ENCODE measurements at regions not wholly inside any gene's neighbourhood (a gene's known extent, or its start where the extent isn't known, plus 50 kb on each side); places are given as distances from the start of the nearest gene placed in this dataset.

DNA sequence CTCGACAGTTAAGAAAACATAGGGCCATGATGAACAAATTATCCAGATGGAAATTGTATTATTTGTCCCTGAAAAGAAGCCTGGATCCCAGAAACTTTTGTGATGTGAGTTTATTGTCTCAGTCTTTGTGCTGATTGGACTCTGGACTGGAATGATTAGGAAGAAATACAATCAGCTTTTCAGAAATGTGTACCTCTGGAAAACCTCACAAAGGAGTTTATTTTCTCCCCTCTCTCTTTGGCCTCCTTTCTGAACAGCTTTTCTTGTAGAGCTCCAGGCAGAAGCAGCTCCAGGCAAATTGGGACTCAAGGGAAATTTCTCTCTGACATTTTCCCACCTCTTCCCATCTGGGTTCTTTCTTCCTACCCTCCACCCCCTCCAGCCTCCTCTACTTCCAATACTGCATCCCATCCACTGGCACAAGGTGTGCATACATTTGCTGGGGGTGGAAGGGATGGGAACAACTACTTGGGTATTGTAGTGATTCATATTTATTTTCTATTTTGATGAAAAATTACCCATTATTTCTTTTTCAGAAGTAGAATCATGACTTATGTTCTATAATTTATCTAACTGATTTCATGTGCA, 119.7 kb downstream of the CD47 start:
- DNase-seq (ENCODE audit: low read depth) = no peak
- in situ Hi-C loops (cut with HindIII; ENCODE audit: low sequenced_read_pairs) = no loop called here
- H3K4me3 ChIP-seq (ENCODE audit: low read depth, low read length) = no peak overlapping the region
- TF ChIP-seq CTCF (IDR thresholded peaks at IDR 0.05; ENCODE audit: low read depth, low read length, missing control alignments) = no peak

DNA sequence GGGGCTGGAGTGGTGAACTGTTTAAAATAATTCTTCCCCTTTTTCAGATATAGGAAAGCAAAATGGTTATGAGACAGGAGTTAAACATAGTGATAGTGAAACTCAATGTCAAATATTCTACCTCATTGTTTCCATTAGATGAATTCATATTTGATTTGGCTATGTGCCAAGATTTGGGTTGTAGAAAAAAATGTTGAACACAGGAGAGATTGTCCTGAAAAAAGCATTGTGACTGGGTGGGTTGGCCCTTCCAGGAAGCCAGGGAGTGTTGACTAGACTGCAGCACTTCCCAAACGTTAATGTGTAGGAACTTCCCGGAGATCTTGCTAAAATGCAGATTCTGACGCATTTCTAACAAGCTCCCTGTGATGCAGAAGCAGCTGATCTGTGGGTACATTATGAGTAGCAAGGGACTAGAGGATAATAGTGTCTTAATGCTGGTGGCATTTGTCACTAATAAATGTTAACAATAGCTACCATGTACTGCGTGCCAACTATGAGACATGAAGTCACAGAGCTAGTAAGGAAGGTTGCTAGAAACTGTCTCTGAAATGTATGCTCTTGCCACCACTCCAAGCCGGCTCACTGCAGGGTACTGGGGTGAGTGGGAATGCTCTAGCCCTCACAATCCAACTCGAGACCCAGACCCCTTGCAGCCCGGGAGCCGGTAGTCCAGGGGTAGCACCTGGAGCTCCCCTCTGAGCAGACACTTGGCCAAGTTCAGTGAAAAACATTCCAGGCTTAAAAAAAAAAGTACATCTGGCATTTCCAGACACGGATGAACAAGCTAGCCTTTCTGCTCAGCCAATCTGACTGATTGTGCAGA, 120.6 kb downstream of the CD47 start:
- in situ Hi-C loops (cut with HindIII; ENCODE audit: low sequenced_read_pairs) = no loop called here
- TF ChIP-seq CTCF (IDR thresholded peaks at IDR 0.05; ENCODE audit: low read depth, low read length, missing control alignments) = no peak
- no peak for DNase-seq (ENCODE audit: low read depth)

GRCh38 chr3:107969525-107969924, 121.3 kb downstream of the CD47 start:
- no peak for TF ChIP-seq CTCF (IDR thresholded peaks at IDR 0.05; ENCODE audit: low read depth, low read length, missing control alignments)
- DNase-seq (ENCODE audit: low read depth) = no peak
- in situ Hi-C loops (cut with HindIII; ENCODE audit: low sequenced_read_pairs) = no loop called here

More for the DNA sequence above, 120.6 kb downstream of the CD47 start:
- H3K4me3 ChIP-seq (ENCODE audit: low read depth, low read length) = no peak overlapping the region

DNA sequence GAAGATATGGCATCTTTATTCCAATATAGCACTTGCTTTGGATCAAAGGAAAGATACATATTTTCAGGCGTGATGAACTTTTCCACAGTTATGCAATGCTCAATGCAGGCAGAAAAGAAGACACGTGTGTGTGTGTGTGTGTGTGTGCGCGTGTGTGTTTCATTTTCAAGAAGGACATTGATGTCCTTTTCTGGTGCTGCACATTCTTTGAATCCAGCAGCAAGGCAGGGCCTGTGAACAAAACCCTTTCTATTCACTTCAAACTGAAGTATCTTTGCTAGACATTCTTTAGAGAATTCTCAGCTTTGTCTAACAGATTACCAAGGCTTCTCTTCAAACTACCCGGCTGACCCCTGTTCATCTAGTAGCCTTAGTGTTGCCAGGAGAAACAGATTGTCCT, 124.6 kb downstream of the CD47 start:
- no peak for DNase-seq (ENCODE audit: low read depth)
- H3K4me3 ChIP-seq (ENCODE audit: low read depth, low read length) = no peak overlapping the region
- in situ Hi-C loops (cut with HindIII; ENCODE audit: low sequenced_read_pairs) = no loop called here
- no peak for TF ChIP-seq CTCF (IDR thresholded peaks at IDR 0.05; ENCODE audit: low read depth, low read length, missing control alignments)

More at GRCh38 chr3:107969525-107969924, 121.3 kb downstream of the CD47 start:
- H3K4me3 ChIP-seq (ENCODE audit: low read depth, low read length) = no peak overlapping the region

DNA sequence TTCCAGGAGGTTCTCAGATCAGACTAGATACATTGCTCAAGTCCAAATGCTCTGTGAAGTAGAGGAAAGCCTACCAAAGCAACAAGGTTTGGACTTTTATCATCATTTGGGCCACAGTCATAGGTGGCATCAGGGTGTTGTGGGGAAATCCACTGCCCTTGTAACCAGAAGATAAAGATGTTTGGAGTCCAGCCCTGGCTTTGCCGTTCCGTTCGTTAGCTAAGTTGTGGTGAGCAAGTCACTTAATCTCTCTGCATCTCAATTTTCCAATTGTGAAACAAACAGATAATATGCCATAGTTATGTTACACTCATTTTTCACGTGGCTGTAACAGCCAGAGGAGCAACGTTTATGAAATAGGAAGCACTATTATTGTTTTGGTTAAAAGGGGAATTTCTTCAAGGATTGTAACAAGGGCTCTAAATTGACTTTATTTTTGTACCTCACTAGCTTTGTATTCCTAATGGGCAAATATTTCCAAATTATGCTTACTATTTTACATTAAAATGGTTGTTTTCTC, 125.6 kb downstream of the CD47 start:
- no peak for TF ChIP-seq CTCF (IDR thresholded peaks at IDR 0.05; ENCODE audit: low read depth, low read length, missing control alignments)
- no peak overlapping the region for H3K4me3 ChIP-seq (ENCODE audit: low read depth, low read length)
- in situ Hi-C loops (cut with HindIII; ENCODE audit: low sequenced_read_pairs) = no loop called here
- DNase-seq (ENCODE audit: low read depth) = no peak

DNA sequence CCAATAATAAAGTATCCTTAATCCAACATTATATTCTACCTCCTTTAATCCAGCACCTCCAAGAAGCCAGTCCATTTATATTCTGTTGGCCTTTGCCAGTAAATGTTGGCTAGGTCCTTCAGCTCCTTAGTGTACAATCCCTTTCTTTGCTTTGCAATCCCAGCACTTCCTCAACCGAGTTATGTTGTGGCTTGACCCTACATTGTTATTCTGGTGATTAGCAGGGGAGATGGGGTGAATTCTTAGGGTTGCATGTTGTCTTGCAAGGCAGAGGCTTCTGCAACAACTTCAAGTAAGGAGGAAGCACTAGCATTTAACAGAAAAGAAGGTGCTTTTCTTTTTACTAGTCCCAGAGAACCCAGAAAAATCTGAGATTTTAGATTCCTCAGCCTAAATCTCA, 127.2 kb downstream of the CD47 start:
- no peak for TF ChIP-seq CTCF (IDR thresholded peaks at IDR 0.05; ENCODE audit: low read depth, low read length, missing control alignments)
- no peak for DNase-seq (ENCODE audit: low read depth)
- in situ Hi-C loops (cut with HindIII; ENCODE audit: low sequenced_read_pairs) = no loop called here
- no peak overlapping the region for H3K4me3 ChIP-seq (ENCODE audit: low read depth, low read length)

All from astrocyte of the cerebellum (primary cell).